ENCODE measurements at regions not wholly inside any gene's neighbourhood (a gene's known extent, or its start where the extent isn't known, plus 50 kb on each side); places are given as distances from the start of the nearest gene placed in this dataset.

GRCh38 chr6:170031684-170032121 is 259.2 kb downstream of the DLL1 start:
- no peak for TF ChIP-seq CTCF (IDR thresholded peaks at IDR 0.05; ENCODE audit: poor library complexity)
- TF ChIP-seq EZH2 (IDR thresholded peaks at IDR 0.05; ENCODE audit: borderline replicate concordance): no peak
